IMR-90 (cell line): ENCODE measurements at regions not wholly inside any gene's neighbourhood (a gene's known extent, or its start where the extent isn't known, plus 50 kb on each side); places are given as distances from the start of the nearest gene placed in this dataset.

ENCODE experiments used
- ATAC-seq: fragments of 200-7000 bp; cut with Tn5 transposase; 2 replicates; pipeline ENCODE4 v1.9.1; 2020; ENCODE audit warnings: low read depth, mild to moderate bottlenecking, moderate library complexity
- BruUV-seq: library from RNA; stranded (reverse); fragments of 400-500 nt; replicated peaks from 2 replicates; lab custom pipeline; 2021; lab: Mats Ljungman, UMichigan
- CTCF ChIA-PET: fragments of 300-600 bp; formaldehyde crosslinking; extraction: SDS; loops from one replicate; lab custom pipeline; 2021; ENCODE audit warnings: antibody characterized with exemption; lab: Yijun Ruan, JAX
- POLR2A ChIA-PET: fragments of 300-600 bp; sonication (Branson Sonifier 250); formaldehyde crosslinking; loops from one replicate; lab custom pipeline; 2022; ENCODE audit warnings: antibody characterized with exemption; ENCODE audit not compliant: unreplicated experiment; lab: Charles Lee
- DNase-seq: peaks from one replicate; pipeline ENCODE4 v3.0.0; 2013
- H2AFZ ChIP-seq: replicated peaks from 2 replicates; pipeline ENCODE3; 2013; ENCODE audit warnings: low read length, mild to moderate bottlenecking; ENCODE audit not compliant: poor library complexity
- H2AK5ac ChIP-seq: 2 replicates; pipeline ENCODE4 v1.6.1; 2013; ENCODE audit warnings: low read depth, low read length, inconsistent platforms
- H2AK9ac ChIP-seq: replicated peaks from 2 replicates; pipeline ENCODE3; 2013; ENCODE audit warnings: mild to moderate bottlenecking, low read depth, low read length, moderate library complexity; ENCODE audit not compliant: poor library complexity
- H2BK120ac ChIP-seq: 2 replicates; pipeline ENCODE4 v1.6.1; 2013; ENCODE audit warnings: low read depth, low read length, inconsistent platforms
- H2BK15ac ChIP-seq: 3 replicates; pipeline ENCODE4 v1.6.1; 2013; ENCODE audit warnings: low read depth, low read length, inconsistent platforms
- H2BK20ac ChIP-seq: 2 replicates; pipeline ENCODE4 v1.6.1; 2013; ENCODE audit warnings: low read depth, mild to moderate bottlenecking, inconsistent platforms, low read length, moderate library complexity
- H2BK5ac ChIP-seq: 2 replicates; pipeline ENCODE4 v1.6.1; 2013; ENCODE audit warnings: mild to moderate bottlenecking, low read depth, low read length, inconsistent platforms; ENCODE audit not compliant: poor library complexity, severe bottlenecking
- H3K14ac ChIP-seq: replicated peaks from 2 replicates; pipeline ENCODE4 v1.6.1; 2013; ENCODE audit warnings: low read depth, low read length, inconsistent platforms
- H3K18ac ChIP-seq: 2 replicates; pipeline ENCODE4 v1.6.1; 2013; ENCODE audit warnings: low read depth, low read length, control low read depth
- H3K23ac ChIP-seq: 2 replicates; pipeline ENCODE4 v1.6.1; 2013; ENCODE audit warnings: low read depth, low read length, inconsistent platforms
- H3K27ac ChIP-seq: 2 replicates; pipeline ENCODE4 v1.5.1; 2013; ENCODE audit warnings: mild to moderate bottlenecking, control low read depth, low read length; ENCODE audit not compliant: insufficient read depth
- H3K27me3 ChIP-seq: 2 replicates; pipeline ENCODE4 v1.6.1; 2013; ENCODE audit warnings: low read length; ENCODE audit not compliant: control insufficient read depth, insufficient read depth
- H3K36me3 ChIP-seq: 2 replicates; pipeline ENCODE4 v1.6.1; 2013; ENCODE audit warnings: low read length, mixed read lengths; ENCODE audit not compliant: control insufficient read depth, insufficient read depth
- H3K4ac ChIP-seq: 2 replicates; pipeline ENCODE4 v1.6.1; 2013; ENCODE audit warnings: low read depth, low read length, inconsistent platforms
- H3K4me1 ChIP-seq: 2 replicates; pipeline ENCODE4 v1.6.1; 2013; ENCODE audit warnings: low read length, mixed read lengths; ENCODE audit not compliant: control insufficient read depth, insufficient read depth
- H3K4me2 ChIP-seq: 2 replicates; pipeline ENCODE4 v1.6.1; 2013; ENCODE audit warnings: low read depth, mild to moderate bottlenecking, control low read depth, low read length, moderate library complexity
- H3K4me3 ChIP-seq: 2 replicates; pipeline ENCODE4 v1.5.1; 2013; ENCODE audit warnings: low read depth, mild to moderate bottlenecking, control low read depth, low read length, moderate library complexity; ENCODE audit not compliant: insufficient read depth
- H3K56ac ChIP-seq: 2 replicates; pipeline ENCODE4 v1.6.1; 2013; ENCODE audit warnings: low read length, inconsistent platforms; ENCODE audit not compliant: insufficient read depth; ENCODE audit errors: extremely low read depth
- H3K79me1 ChIP-seq, 2 experiments: 2 replicates each; pipeline ENCODE4 v1.6.1; 2013; ENCODE audit warnings: low read length in 2 of 2, inconsistent platforms in 1 of 2, low read depth in 1 of 2
- H3K9ac ChIP-seq: 2 replicates; pipeline ENCODE4 v1.6.1; 2013; ENCODE audit warnings: low read depth, low read length, control low read depth
- H3K9me1 ChIP-seq: 2 replicates; pipeline ENCODE4 v1.6.1; 2013; ENCODE audit warnings: low read length, inconsistent platforms; ENCODE audit not compliant: insufficient read depth
- H3K9me3 ChIP-seq: 2 replicates; pipeline ENCODE4 v1.6.1; 2013; ENCODE audit warnings: low read length; ENCODE audit not compliant: control insufficient read depth, insufficient read depth
- H4K20me1 ChIP-seq: 2 replicates; pipeline ENCODE4 v1.6.1; 2013; ENCODE audit warnings: low read length, inconsistent platforms; ENCODE audit not compliant: insufficient read depth
- H4K5ac ChIP-seq: 2 replicates; pipeline ENCODE4 v1.6.1; 2013; ENCODE audit warnings: mild to moderate bottlenecking, low read depth, low read length, control low read depth
- H4K8ac ChIP-seq, 2 experiments: 2 replicates each; pipeline ENCODE4 v1.6.1; 2013; ENCODE audit warnings: low read depth in 2 of 2, low read length in 2 of 2, control low read depth in 1 of 2, inconsistent platforms in 1 of 2
- H4K91ac ChIP-seq: 2 replicates; pipeline ENCODE4 v1.6.1; 2013; ENCODE audit warnings: low read depth, low read length, inconsistent platforms; ENCODE audit not compliant: insufficient read depth
- BHLHE40 ChIP-seq: fragments of 150-350 bp; IDR thresholded peaks from 2 replicates; pipeline ENCODE4 v1.6.1; 2016; ENCODE audit warnings: mild to moderate bottlenecking, low read depth, low read length
- CEBPB ChIP-seq: IDR thresholded peaks from 2 replicates; pipeline ENCODE4 v1.6.1; 2012; ENCODE audit warnings: low read depth, low read length, improper control_type of control experiment
- CHD1 ChIP-seq: IDR thresholded peaks from 2 replicates; pipeline ENCODE4 v1.6.1; 2012; ENCODE audit warnings: low read depth, low read length, improper control_type of control experiment
- CTCF ChIP-seq: conservative IDR thresholded peaks from 2 replicates; pipeline ENCODE4 v1.5.1; 2012; ENCODE audit warnings: mild to moderate bottlenecking, low read depth, low read length, improper control_type of control experiment
- FOS ChIP-seq: fragments of 150-350 bp; IDR thresholded peaks from 2 replicates; pipeline ENCODE4 v1.6.1; 2016; ENCODE audit warnings: low read depth, low read length
- MAFK ChIP-seq: IDR thresholded peaks from 2 replicates; pipeline ENCODE4 v1.6.1; 2012; ENCODE audit warnings: low read depth, low read length, improper control_type of control experiment
- MAZ ChIP-seq: IDR thresholded peaks from 2 replicates; pipeline ENCODE4 v1.6.1; 2012; ENCODE audit warnings: low read depth, mild to moderate bottlenecking, low read length, improper control_type of control experiment, moderate library complexity, borderline replicate concordance
- MXI1 ChIP-seq: IDR thresholded peaks from 2 replicates; pipeline ENCODE4 v1.6.1; 2012; ENCODE audit warnings: low read depth, mild to moderate bottlenecking, low read length, moderate library complexity, borderline replicate concordance
- NFE2L2 ChIP-seq: fragments of 150-350 bp; IDR thresholded peaks from 2 replicates; pipeline ENCODE4 v1.6.1; 2016; ENCODE audit warnings: low read depth, mild to moderate bottlenecking, low read length
- POLR2A ChIP-seq: IDR thresholded peaks from 2 replicates; pipeline ENCODE4 v1.6.1; 2012; ENCODE audit warnings: mild to moderate bottlenecking, low read depth, low read length
- RAD21 ChIP-seq: IDR thresholded peaks from 2 replicates; pipeline ENCODE4 v1.6.1; 2012; ENCODE audit warnings: low read length, improper control_type of control experiment
- RCOR1 ChIP-seq: IDR thresholded peaks from 2 replicates; pipeline ENCODE4 v1.6.1; 2012; ENCODE audit warnings: mild to moderate bottlenecking, low read length, improper control_type of control experiment; ENCODE audit not compliant: insufficient replicate concordance
- RFX5 ChIP-seq: IDR thresholded peaks from 2 replicates; pipeline ENCODE4 v1.8.0; 2012; ENCODE audit warnings: low read depth, mild to moderate bottlenecking, low read length, moderate library complexity
- SMC3 ChIP-seq: fragments of 150-350 bp; IDR thresholded peaks from 2 replicates; pipeline ENCODE4 v1.6.1; 2016; ENCODE audit warnings: low read depth, mild to moderate bottlenecking, antibody characterized with exemption, low read length, moderate library complexity
- WGBS, 2 experiments: methylation state at CpG; one replicate each; pipeline versions ENCODE4 v1.1.5 to v1.1.7; 2013; ENCODE audit warnings: missing lambda C conversion rate in 2 of 2; ENCODE audit not compliant: insufficient read length in 1 of 2; ENCODE audit errors: extremely low coverage in 2 of 2; 5-methylcytosine and 5-hydroxymethylcytosine counted together
- dilution Hi-C: fragments of 300-500 bp; cut with HindIII; formaldehyde crosslinking; loops from one replicate; pipeline ENCODE4 v1.14.3; 2018; ENCODE audit warnings: low sequenced_read_pairs; ENCODE audit not compliant: unreplicated experiment
- in situ Hi-C: fragments of 300-500 bp; cut with MboI; formaldehyde crosslinking; loops from 3 replicates; pipeline ENCODE4 v1.14.3; 2019; ENCODE audit warnings: low sequenced_read_pairs, inconsistent platforms, mixed read lengths
- intact Hi-C: fragments of 100-400 bp; cut with micrococcal nuclease; formaldehyde crosslinking; loops from 2 replicates; pipeline ENCODE4 v1.10.0; 2022
- TF ChIP-seq, protein P1 (sequence below): fragments of 150-350 bp; IDR thresholded peaks from 2 replicates; pipeline ENCODE4 v1.6.1; 2016; ENCODE audit warnings: low read depth, mild to moderate bottlenecking, low read length, moderate library complexity, borderline replicate concordance

DNA sequence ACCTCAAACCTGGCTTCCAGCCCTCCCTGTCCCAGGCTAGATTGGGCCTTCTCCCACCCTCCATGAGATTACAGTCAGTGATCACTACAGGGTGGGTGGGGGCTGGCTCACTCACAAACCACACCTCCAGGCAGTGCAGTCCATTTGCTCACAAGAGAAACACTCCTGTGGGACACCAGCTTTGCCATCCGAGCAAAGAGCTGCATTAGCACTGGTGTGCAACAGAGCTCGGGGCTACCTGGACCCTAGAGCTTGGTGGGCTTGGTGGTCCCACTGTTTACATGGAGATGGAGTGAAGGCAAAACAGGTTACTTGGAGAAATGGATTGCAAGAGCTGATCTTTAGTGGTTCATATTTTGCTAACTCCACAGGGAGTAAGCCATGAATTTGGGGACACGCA, 451.7 kb upstream of the ZMIZ1 start:
- no peak for DNase-seq
- no peak overlapping the region for H2AFZ ChIP-seq
- no peak overlapping the region for H2AK9ac ChIP-seq
- in situ Hi-C loops (no loop called here), intact Hi-C loops (no loop called here), dilution Hi-C loops (no loop called here)
- no peak for ATAC-seq
- no peak overlapping the region for H3K27ac ChIP-seq
- no peak overlapping the region for H3K23ac ChIP-seq
- no peak overlapping the region for H2BK15ac ChIP-seq
- no peak overlapping the region for H3K4me3 ChIP-seq
- H2AK5ac ChIP-seq = no peak overlapping the region
- no peak overlapping the region for H3K14ac ChIP-seq
- no peaks in the 10 kb centered on the region for H3K36me3 ChIP-seq
- H2BK5ac ChIP-seq = no peak overlapping the region
- H3K9me3 ChIP-seq = peaks cover 5% of the 10 kb centered on the region
- WGBS, 2 experiments = 80% methylated on average over 1 of the region's 3 CpGs; no CpG with 5 or more reads in 1 of the 2 experiments
- H4K5ac ChIP-seq = no peak overlapping the region
- no peaks in the 10 kb centered on the region for H3K79me1 ChIP-seq
- H3K4me2 ChIP-seq = no peak overlapping the region
- no peak overlapping the region for H3K4ac ChIP-seq
- no peaks in the 10 kb centered on the region for H4K20me1 ChIP-seq
- H4K91ac ChIP-seq = no peak overlapping the region
- no peak overlapping the region for H3K9ac ChIP-seq
- BruUV-seq = no TSS peak
- H2BK120ac ChIP-seq = no peak overlapping the region
- no peaks in the 10 kb centered on the region for H3K4me1 ChIP-seq
- CTCF ChIA-PET = no interaction called here
- H3K9me1 ChIP-seq = no peaks in the 10 kb centered on the region
- peaks cover 52% of the 10 kb centered on the region for H3K27me3 ChIP-seq
- no peak overlapping the region for H4K8ac ChIP-seq
- H3K56ac ChIP-seq = no peak overlapping the region
- POLR2A ChIA-PET = interaction anchor here (1.2 kb wide), 1 partner anchor 27 kb away, joined by 3 read pairs; no protein-coding TSS in a partner anchor
- TF ChIP-seq FOS (no peak), RFX5 (no peak), SMC3 (no peak), MAFK (no peak), POLR2A (no peak), CHD1 (no peak), NFE2L2 (no peak), RCOR1 (no peak), CTCF (no peak), CEBPB (no peak), MXI1 (no peak), BHLHE40 (no peak), MAZ (no peak), RAD21 (no peak)
- TF ChIP-seq, protein P1, sequence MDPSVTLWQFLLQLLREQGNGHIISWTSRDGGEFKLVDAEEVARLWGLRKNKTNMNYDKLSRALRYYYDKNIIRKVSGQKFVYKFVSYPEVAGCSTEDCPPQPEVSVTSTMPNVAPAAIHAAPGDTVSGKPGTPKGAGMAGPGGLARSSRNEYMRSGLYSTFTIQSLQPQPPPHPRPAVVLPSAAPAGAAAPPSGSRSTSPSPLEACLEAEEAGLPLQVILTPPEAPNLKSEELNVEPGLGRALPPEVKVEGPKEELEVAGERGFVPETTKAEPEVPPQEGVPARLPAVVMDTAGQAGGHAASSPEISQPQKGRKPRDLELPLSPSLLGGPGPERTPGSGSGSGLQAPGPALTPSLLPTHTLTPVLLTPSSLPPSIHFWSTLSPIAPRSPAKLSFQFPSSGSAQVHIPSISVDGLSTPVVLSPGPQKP = no peak
- H3K18ac ChIP-seq = no peak overlapping the region
- no peak overlapping the region for H2BK20ac ChIP-seq
